Sigmoid colon (tissue), 4 donors: ENCODE measurements at regions not wholly inside any gene's neighbourhood (a gene's known extent, or its start where the extent isn't known, plus 50 kb on each side); places are given as distances from the start of the nearest gene placed in this dataset.

ENCODE experiments used
- CTCF ChIP-seq, 4 experiments: fragments of 450-650 bp in 3 of 4; fragments of 200-600 bp in 1 of 4; IDR thresholded peaks; one replicate each; pipeline ENCODE4 v1.5.1; 2016 to 2019; ENCODE audit warnings: antibody characterized with exemption in 4 of 4, mild to moderate bottlenecking in 3 of 4, moderate library complexity in 2 of 4
- EP300 ChIP-seq, 4 donors: sonication (generic); formaldehyde crosslinking; IDR thresholded peaks; one replicate each; pipeline ENCODE4 v1.6.1; 2017; ENCODE audit warnings: antibody characterized with exemption in 4 of 4
- POLR2A ChIP-seq, 2 donors: fragments of 450-650 bp; IDR thresholded peaks; one replicate each; pipeline ENCODE4 v1.6.1; 2016; ENCODE audit warnings: antibody characterized with exemption in 2 of 2, mild to moderate bottlenecking in 2 of 2, moderate library complexity in 2 of 2
- POLR2AphosphoS5 ChIP-seq, 4 donors: sonication (generic); formaldehyde crosslinking; IDR thresholded peaks; one replicate each; pipeline ENCODE4 v1.6.1; 2017; ENCODE audit warnings: antibody characterized with exemption in 4 of 4

- no peak for TF ChIP-seq POLR2AphosphoS5 (IDR thresholded peaks at IDR 0.05)
- TF ChIP-seq CTCF (IDR thresholded peaks at IDR 0.05) = no peak
- no peak for TF ChIP-seq POLR2A (IDR thresholded peaks at IDR 0.05)
- TF ChIP-seq EP300 (IDR thresholded peaks at IDR 0.05) = no peak
Measured at GRCh38 chr4:64022560-64022959, 386.7 kb downstream of the TECRL start.
